GM23248 (cell line): ENCODE measurements at regions not wholly inside any gene's neighbourhood (a gene's known extent, or its start where the extent isn't known, plus 50 kb on each side); places are given as distances from the start of the nearest gene placed in this dataset.

Experiments
- DNase-seq: peaks from one replicate; pipeline ENCODE4 v3.0.0-alpha.2; 2015
- H2AFZ ChIP-seq: fragments of 200-600 bp; sonication (generic); 2 replicates; pipeline ENCODE4 v1.6.1; 2016; ENCODE audit warnings: antibody characterized with exemption
- H3F3A ChIP-seq: fragments of 200-600 bp; sonication (generic); 2 replicates; pipeline ENCODE4 v1.6.1; 2016; ENCODE audit warnings: mild to moderate bottlenecking, antibody characterized with exemption, mixed run types; ENCODE audit not compliant: insufficient read depth
- H3K27ac ChIP-seq: fragments of 200-600 bp; sonication (generic); 2 replicates; pipeline ENCODE4 v1.5.1; 2016; ENCODE audit warnings: mild to moderate bottlenecking
- H3K27me3 ChIP-seq: fragments of 200-600 bp; sonication (generic); replicated peaks from 2 replicates; pipeline ENCODE4 v1.6.1; 2016; ENCODE audit warnings: mild to moderate bottlenecking; ENCODE audit not compliant: insufficient read depth
- H3K36me3 ChIP-seq: fragments of 200-600 bp; sonication (generic); 2 replicates; pipeline ENCODE4 v1.6.1; 2016; ENCODE audit warnings: low read depth, mild to moderate bottlenecking
- H3K4me1 ChIP-seq: fragments of 200-600 bp; sonication (generic); 2 replicates; pipeline ENCODE4 v1.6.1; 2016; ENCODE audit warnings: mild to moderate bottlenecking; ENCODE audit not compliant: insufficient read depth
- H3K4me2 ChIP-seq: fragments of 200-600 bp; sonication (generic); one replicate; pipeline ENCODE4 v1.6.1; 2016; ENCODE audit warnings: mild to moderate bottlenecking; ENCODE audit not compliant: unreplicated experiment
- H3K4me3 ChIP-seq: fragments of 200-600 bp; sonication (generic); 2 replicates; pipeline ENCODE4 v1.5.1; 2016; ENCODE audit warnings: mild to moderate bottlenecking
- H3K79me2 ChIP-seq: fragments of 200-600 bp; sonication (generic); 2 replicates; pipeline ENCODE4 v1.6.1; 2016; ENCODE audit warnings: mild to moderate bottlenecking; ENCODE audit not compliant: insufficient read depth
- H3K9ac ChIP-seq: fragments of 200-600 bp; sonication (generic); 2 replicates; pipeline ENCODE4 v1.6.1; 2016; ENCODE audit warnings: mild to moderate bottlenecking
- H3K9me2 ChIP-seq: fragments of 200-600 bp; sonication (generic); 2 replicates; pipeline ENCODE4 v1.6.1; 2016; ENCODE audit warnings: mixed run types, mild to moderate bottlenecking, moderate library complexity; ENCODE audit not compliant: insufficient read depth
- H3K9me3 ChIP-seq: fragments of 200-600 bp; sonication (generic); one replicate; pipeline ENCODE4 v1.6.1; 2017; ENCODE audit warnings: low read depth
- H4K20me1 ChIP-seq: fragments of 200-600 bp; sonication (generic); 2 replicates; pipeline ENCODE4 v1.6.0; 2016; ENCODE audit not compliant: insufficient read depth
- EZH2 ChIP-seq: fragments of 200-600 bp; sonication (generic); IDR thresholded peaks from 2 replicates; pipeline ENCODE4 v1.6.1; 2018; ENCODE audit warnings: antibody characterized with exemption, mild to moderate bottlenecking; ENCODE audit not compliant: insufficient read depth, poor library complexity, severe bottlenecking
- EZH2phosphoT487 ChIP-seq: fragments of 200-600 bp; sonication (generic); IDR thresholded peaks from 2 replicates; pipeline ENCODE4 v1.6.1; 2018; ENCODE audit warnings: antibody characterized with exemption, moderate library complexity, mild to moderate bottlenecking, low read depth; ENCODE audit not compliant: insufficient read depth
- WGBS, 2 experiments: methylation state at CpG; one replicate each; pipeline ENCODE4 v1.1.6; 2015 to 2017; ENCODE audit warnings: low lambda C conversion rate in 2 of 2, low coverage in 1 of 2; ENCODE audit errors: missing lambda C conversion rate in 2 of 2; 5-methylcytosine and 5-hydroxymethylcytosine counted together
- in situ Hi-C: fragments of 300-500 bp; cut with MboI; formaldehyde crosslinking; loops from 2 replicates; pipeline ENCODE4 v1.15.0; 2020

GRCh38 chr13:79972066-79972569 lies 368.8 kb downstream of the SPRY2 start:
- WGBS, 2 experiments = 70 to 78% methylated on average over 2 of the region's 2 CpGs
- Histone ChIP-seq H3K4me2 (no peak overlapping the region), H3K27me3 (no peaks in the 10 kb centered on the region), H3K27ac (no peak overlapping the region), H3K79me2 (no peaks in the 10 kb centered on the region), H3K9me3 (no peaks in the 10 kb centered on the region), H3F3A (no peaks in the 10 kb centered on the region), H4K20me1 (no peaks in the 10 kb centered on the region), H3K4me1 (no peaks in the 10 kb centered on the region), H3K4me3 (no peak overlapping the region), H2AFZ (no peak overlapping the region), H3K9me2 (no peaks in the 10 kb centered on the region), H3K9ac (no peak overlapping the region), H3K36me3 (no peaks in the 10 kb centered on the region)
- in situ Hi-C loops = no loop called here
- no peak for TF ChIP-seq EZH2phosphoT487
- TF ChIP-seq EZH2 = no peak
- no peak for DNase-seq

- H3F3A ChIP-seq = peaks cover 5% of the 10 kb centered on the region; the same call in 1 of the 2 replicates
- peak overlapping the region; percentile 18; the same call in 1 of the 2 replicates for H2AFZ ChIP-seq
- H3K27ac ChIP-seq = no peak overlapping the region
- H3K9ac ChIP-seq = no peak overlapping the region
- no peaks in the 10 kb centered on the region for H3K36me3 ChIP-seq
- TF ChIP-seq EZH2phosphoT487 = no peak
- no peak for TF ChIP-seq EZH2
- no peaks in the 10 kb centered on the region for H3K9me3 ChIP-seq
- H3K9me2 ChIP-seq = no peaks in the 10 kb centered on the region
- peak; percentile 34 for DNase-seq
- H3K79me2 ChIP-seq = no peaks in the 10 kb centered on the region
- no peaks in the 10 kb centered on the region for H4K20me1 ChIP-seq
- no peaks in the 10 kb centered on the region for H3K4me1 ChIP-seq
- no peaks in the 10 kb centered on the region for H3K27me3 ChIP-seq
- in situ Hi-C loops = no loop called here
- H3K4me3 ChIP-seq = no peak overlapping the region
- WGBS, 2 experiments = 46 to 57% methylated on average over 2 of the region's 2 CpGs
- H3K4me2 ChIP-seq = no peak overlapping the region
These were observed 374.4 kb downstream of the SPRY2 start for GRCh38 chr13:79966493-79966895.

- no peak overlapping the region for H3K4me3 ChIP-seq
- H3K4me1 ChIP-seq = no peaks in the 10 kb centered on the region
- H3K79me2 ChIP-seq = no peaks in the 10 kb centered on the region
- H3K4me2 ChIP-seq = no peak overlapping the region
- no peak for TF ChIP-seq EZH2
- TF ChIP-seq EZH2phosphoT487 = no peak
- no peaks in the 10 kb centered on the region for H3K9me3 ChIP-seq
- in situ Hi-C loops = no loop called here
- no peaks in the 10 kb centered on the region for H4K20me1 ChIP-seq
- no peak overlapping the region for H3K9ac ChIP-seq
- no peak overlapping the region; the same call in 1 of the 2 replicates for H2AFZ ChIP-seq
- peak; percentile 19 for DNase-seq
- 93 to 97% methylated on average over 3 of the region's 3 CpGs for WGBS, 2 experiments
- no peaks in the 10 kb centered on the region for H3K9me2 ChIP-seq
- no peak overlapping the region for H3K27ac ChIP-seq
- no peaks in the 10 kb centered on the region for H3K27me3 ChIP-seq
- H3K36me3 ChIP-seq = no peaks in the 10 kb centered on the region
- H3F3A ChIP-seq = peaks cover 5% of the 10 kb centered on the region; the same call in 1 of the 2 replicates
These were observed 374.9 kb downstream of the SPRY2 start for GRCh38 chr13:79966059-79966458.

- Histone ChIP-seq H3K4me1 (0 out of 2 replicates have a peak, but pooled peaks cover 3% of the 10 kb centered on the region), H4K20me1 (no peaks in the 10 kb centered on the region), H3K79me2 (no peaks in the 10 kb centered on the region), H3K9me3 (no peaks in the 10 kb centered on the region), H3K27me3 (no peaks in the 10 kb centered on the region), H3K27ac (no peak overlapping the region), H3K4me2 (no peak overlapping the region), H3K4me3 (no peak overlapping the region), H3K9ac (no peak overlapping the region), H3K36me3 (no peaks in the 10 kb centered on the region), H2AFZ (no peak overlapping the region; the same call in 1 of the 2 replicates), H3K9me2 (no peaks in the 10 kb centered on the region), H3F3A (no peaks in the 10 kb centered on the region)
- TF ChIP-seq EZH2 (no peak), EZH2phosphoT487 (no peak)
- in situ Hi-C loops = no loop called here
- 83 to 88% methylated on average over 3 of the region's 3 CpGs for WGBS, 2 experiments
- no peak for DNase-seq
These were observed 394.4 kb downstream of the SPRY2 start for GRCh38 chr13:79946556-79946955.
